ENCODE measurements at regions not wholly inside any gene's neighbourhood (a gene's known extent, or its start where the extent isn't known, plus 50 kb on each side); places are given as distances from the start of the nearest gene placed in this dataset.

- H3K27me3 Mint-ChIP-seq (ENCODE audit: low read depth): no peaks in the 10 kb centered on the region
- H3K36me3 Mint-ChIP-seq (ENCODE audit: low read depth): peaks cover 4% of the 10 kb centered on the region
- peak overlapping the region; percentile 40 to 84 (median 55) for H3K27ac Mint-ChIP-seq
- H3K9me3 Mint-ChIP-seq: peaks cover 13% of the 10 kb centered on the region
- no peak overlapping the region for H3K4me3 Mint-ChIP-seq
- peaks cover 73% of the 10 kb centered on the region for H3K4me1 Mint-ChIP-seq
- no peak for TF ChIP-seq CTCF (IDR thresholded peaks at IDR 0.05; ENCODE audit: unreplicated experiment in 3 of 3)
Measured at GRCh38 chr3:178087376-178087775, 448.9 kb upstream of the KCNMB2 start.

GRCh38 chr3:178088963-178089362 lies 447.3 kb upstream of the KCNMB2 start:
- peaks cover 27% of the 10 kb centered on the region for H3K9me3 Mint-ChIP-seq

GRCh38 chr3:178090899-178091298 lies 445.3 kb upstream of the KCNMB2 start:
- Mint-ChIP-seq H3K27ac (no peak overlapping the region), H3K4me3 (no peak overlapping the region), H3K9me3 (peaks cover 41% of the 10 kb centered on the region), H3K4me1 (peaks cover 40% of the 10 kb centered on the region), H3K36me3 (ENCODE audit: low read depth) (peaks cover 28% of the 10 kb centered on the region), H3K27me3 (ENCODE audit: low read depth) (no peaks in the 10 kb centered on the region)
- no peak for TF ChIP-seq CTCF (IDR thresholded peaks at IDR 0.05; ENCODE audit: unreplicated experiment in 3 of 3)

More at GRCh38 chr3:178088963-178089362, 447.3 kb upstream of the KCNMB2 start:
- no peaks in the 10 kb centered on the region for H3K27me3 Mint-ChIP-seq (ENCODE audit: low read depth)
- no peak overlapping the region for H3K4me3 Mint-ChIP-seq
- peaks cover 60% of the 10 kb centered on the region for H3K4me1 Mint-ChIP-seq
- H3K27ac Mint-ChIP-seq: peak overlapping the region; percentile 55 to 84 (median 57)
- TF ChIP-seq CTCF (IDR thresholded peaks at IDR 0.05; ENCODE audit: unreplicated experiment in 3 of 3): no peak
- H3K36me3 Mint-ChIP-seq (ENCODE audit: low read depth): peaks cover 12% of the 10 kb centered on the region

- Mint-ChIP-seq H3K9me3 (peaks cover 51% of the 10 kb centered on the region), H3K4me1 (peaks cover 20% of the 10 kb centered on the region)
Measured at GRCh38 chr3:178095522-178095921, 440.7 kb upstream of the KCNMB2 start.

GRCh38 chr3:178096955-178097354 lies 439.3 kb upstream of the KCNMB2 start:
- peak overlapping the region in 1 of 3 experiments; percentile 76 for H3K27ac Mint-ChIP-seq
- no peak for TF ChIP-seq CTCF (IDR thresholded peaks at IDR 0.05; ENCODE audit: unreplicated experiment in 3 of 3)
- peaks cover 25% of the 10 kb centered on the region for H3K36me3 Mint-ChIP-seq (ENCODE audit: low read depth)
- H3K9me3 Mint-ChIP-seq: peaks cover 41% of the 10 kb centered on the region
- H3K27me3 Mint-ChIP-seq (ENCODE audit: low read depth): no peaks in the 10 kb centered on the region
- peaks cover 30% of the 10 kb centered on the region for H3K4me1 Mint-ChIP-seq
- no peak overlapping the region for H3K4me3 Mint-ChIP-seq

More at GRCh38 chr3:178095522-178095921, 440.7 kb upstream of the KCNMB2 start:
- TF ChIP-seq CTCF (IDR thresholded peaks at IDR 0.05; ENCODE audit: unreplicated experiment in 3 of 3): no peak
- peaks cover 28% of the 10 kb centered on the region for H3K36me3 Mint-ChIP-seq (ENCODE audit: low read depth)
- no peaks in the 10 kb centered on the region for H3K27me3 Mint-ChIP-seq (ENCODE audit: low read depth)
- no peak overlapping the region for H3K4me3 Mint-ChIP-seq
- no peak overlapping the region for H3K27ac Mint-ChIP-seq

- no peak for TF ChIP-seq CTCF (IDR thresholded peaks at IDR 0.05; ENCODE audit: unreplicated experiment in 3 of 3)
- peaks cover 24% of the 10 kb centered on the region for H3K36me3 Mint-ChIP-seq (ENCODE audit: low read depth)
- peaks cover 36% of the 10 kb centered on the region for H3K9me3 Mint-ChIP-seq
- peak overlapping the region; percentile 2 to 76 (median 76) for H3K27ac Mint-ChIP-seq
- no peak overlapping the region for H3K4me3 Mint-ChIP-seq
- peaks cover 34% of the 10 kb centered on the region for H3K4me1 Mint-ChIP-seq
- no peaks in the 10 kb centered on the region for H3K27me3 Mint-ChIP-seq (ENCODE audit: low read depth)
Measured at GRCh38 chr3:178097576-178097975, 438.7 kb upstream of the KCNMB2 start.

All from nephron (organoid).